ENCODE measurements at regions not wholly inside any gene's neighbourhood (a gene's known extent, or its start where the extent isn't known, plus 50 kb on each side); places are given as distances from the start of the nearest gene placed in this dataset.

- DNase-seq = no peak
- H3K4me3 ChIP-seq (ENCODE audit: insufficient read depth, low read depth, low read length) = no peak overlapping the region
- H3K27me3 ChIP-seq (ENCODE audit: control insufficient read depth, insufficient read depth, low read length) = no peaks in the 10 kb centered on the region
- H2BK5ac ChIP-seq (ENCODE audit: low read depth, low read length, poor library complexity, severe bottlenecking) = no peak overlapping the region
- ATAC-seq (ENCODE audit: low read depth) = no peak
- no peak overlapping the region for H2BK20ac ChIP-seq (ENCODE audit: low read depth, low read length)
- H2BK15ac ChIP-seq (ENCODE audit: low read depth, low read length) = no peak overlapping the region
- no peak overlapping the region for H2AK5ac ChIP-seq (ENCODE audit: low read depth, low read length)
- no peaks in the 10 kb centered on the region for H4K20me1 ChIP-seq (ENCODE audit: insufficient read depth, low read length)
- H3K9me1 ChIP-seq (ENCODE audit: insufficient read depth, low read length) = no peaks in the 10 kb centered on the region
- H3K9ac ChIP-seq (ENCODE audit: low read depth, low read length) = no peak overlapping the region
- H3K23ac ChIP-seq (ENCODE audit: low read depth, low read length) = no peak overlapping the region
- H2AK9ac ChIP-seq (replicated peaks; ENCODE audit: low read depth, low read length, poor library complexity) = no peak overlapping the region
- no peaks in the 10 kb centered on the region for H3K4me1 ChIP-seq (ENCODE audit: control insufficient read depth, insufficient read depth, low read length)
- H3K4ac ChIP-seq (ENCODE audit: low read depth, low read length) = no peak overlapping the region
- no peaks in the 10 kb centered on the region for H3K36me3 ChIP-seq (ENCODE audit: control insufficient read depth, insufficient read depth, low read length)
- H2AFZ ChIP-seq (replicated peaks; ENCODE audit: low read length, poor library complexity) = no peak overlapping the region
- intact Hi-C loops (cut with micrococcal nuclease) = no loop called here
- H3K79me1 ChIP-seq (ENCODE audit: low read depth in 1 of 2, low read length in 2 of 2) = no peaks in the 10 kb centered on the region
- H3K56ac ChIP-seq (ENCODE audit: extremely low read depth, insufficient read depth, low read length) = no peak overlapping the region
- in situ Hi-C loops (cut with MboI; ENCODE audit: low sequenced_read_pairs) = no loop called here
- no peak overlapping the region for H3K4me2 ChIP-seq (ENCODE audit: low read depth, low read length)
- no peak overlapping the region for H3K18ac ChIP-seq (ENCODE audit: low read depth, low read length)
- ChIA-PET POLR2A (ENCODE audit: unreplicated experiment) (no interaction called here), CTCF (interaction anchor here (0.7 kb wide), 1 partner anchor 1142 kb away, joined by 3 read pairs; no protein-coding TSS in a partner anchor)
- dilution Hi-C loops (cut with HindIII; ENCODE audit: low sequenced_read_pairs, unreplicated experiment) = no loop called here
- WGBS, 2 experiments (ENCODE audit: extremely low coverage in 2 of 2, insufficient read length in 1 of 2) = no CpG with 5 or more reads among the region's 2 CpGs
- no peak overlapping the region for H4K91ac ChIP-seq (ENCODE audit: insufficient read depth, low read depth, low read length)
- no peak overlapping the region for H3K27ac ChIP-seq (ENCODE audit: insufficient read depth, low read length)
- TF ChIP-seq CEBPB (IDR thresholded peaks at IDR 0.05; ENCODE audit: low read depth, low read length) (no peak), BHLHE40 (IDR thresholded peaks at IDR 0.05; ENCODE audit: low read depth, low read length) (no peak), MAFK (IDR thresholded peaks at IDR 0.05; ENCODE audit: low read depth, low read length) (no peak), CHD1 (IDR thresholded peaks at IDR 0.05; ENCODE audit: low read depth, low read length) (no peak), NFE2L2 (IDR thresholded peaks at IDR 0.05; ENCODE audit: low read depth, low read length) (no peak)
- no TSS peak for BruUV-seq (replicated peaks)
- no peak overlapping the region for H4K8ac ChIP-seq (ENCODE audit: low read depth in 2 of 2, low read length in 2 of 2)
- no peaks in the 10 kb centered on the region for H3K9me3 ChIP-seq (ENCODE audit: control insufficient read depth, insufficient read depth, low read length)
- H2BK120ac ChIP-seq (ENCODE audit: low read depth, low read length) = no peak overlapping the region
- H4K5ac ChIP-seq (ENCODE audit: low read depth, low read length) = no peak overlapping the region
- H3K14ac ChIP-seq (replicated peaks; ENCODE audit: low read depth, low read length) = no peak overlapping the region
Measured at GRCh38 chr1:82962658-82963057, 1036.3 kb downstream of the TTLL7 start.
